GM23248 (cell line): ENCODE measurements at regions not wholly inside any gene's neighbourhood (a gene's known extent, or its start where the extent isn't known, plus 50 kb on each side); places are given as distances from the start of the nearest gene placed in this dataset.

Source experiments
- EZH2 ChIP-seq: fragments of 200-600 bp; sonication (generic); IDR thresholded peaks from 2 replicates; pipeline ENCODE4 v1.6.1; 2018; ENCODE audit warnings: antibody characterized with exemption, mild to moderate bottlenecking; ENCODE audit not compliant: insufficient read depth, poor library complexity, severe bottlenecking
- EZH2phosphoT487 ChIP-seq: fragments of 200-600 bp; sonication (generic); IDR thresholded peaks from 2 replicates; pipeline ENCODE4 v1.6.1; 2018; ENCODE audit warnings: antibody characterized with exemption, moderate library complexity, mild to moderate bottlenecking, low read depth; ENCODE audit not compliant: insufficient read depth

- TF ChIP-seq EZH2 (no peak), EZH2phosphoT487 (no peak)
Observed at GRCh38 chr7:25308246-25308645, 80.0 kb upstream of the NPVF start.
